ENCODE measurements at regions not wholly inside any gene's neighbourhood (a gene's known extent, or its start where the extent isn't known, plus 50 kb on each side); places are given as distances from the start of the nearest gene placed in this dataset.

- TF ChIP-seq ZFX (CRISPR knock-in tag; IDR thresholded peaks at IDR 0.05) (no peak), TCFL5 (CRISPR knock-in tag; conservative IDR thresholded peaks at IDR 0.05) (no peak), KAT8 (IDR thresholded peaks at IDR 0.05; ENCODE audit: low read depth) (no peak), GTF2F1 (IDR thresholded peaks at IDR 0.05; ENCODE audit: low read depth, low read length) (no peak), MED1 (CRISPR knock-in tag; IDR thresholded peaks at IDR 0.05; ENCODE audit: borderline replicate concordance) (no peak), ZFP91 (CRISPR knock-in tag; IDR thresholded peaks at IDR 0.05) (no peak), POLR2AphosphoS2 (IDR thresholded peaks at IDR 0.05; ENCODE audit: low read length) (no peak), AFF4 (CRISPR knock-in tag; IDR thresholded peaks at IDR 0.05) (no peak), HMG20A (CRISPR knock-in tag; conservative IDR thresholded peaks at IDR 0.05) (no peak), NR2F6 (CRISPR knock-in tag; IDR thresholded peaks at IDR 0.05) (no peak), ZNF518B (CRISPR knock-in tag; IDR thresholded peaks at IDR 0.05) (no peak), TCF15 (CRISPR knock-in tag; IDR thresholded peaks at IDR 0.05) (no peak), E2F4 (CRISPR knock-in tag; IDR thresholded peaks at IDR 0.05; ENCODE audit: low read depth) (no peak), MAFF (IDR thresholded peaks at IDR 0.05; ENCODE audit: low read length) (no peak), ZNF77 (CRISPR knock-in tag; IDR thresholded peaks at IDR 0.05) (no peak), TFAP4 (CRISPR knock-in tag; IDR thresholded peaks at IDR 0.05; ENCODE audit: borderline replicate concordance) (0 out of 2 replicates have a peak, but pooled peaks have one; percentile 14)
Measured at GRCh38 chr12:71299541-71300376, 139.8 kb upstream of the LGR5 start (continued).
